Esophagus squamous epithelium (tissue), 4 donors: ENCODE measurements at regions not wholly inside any gene's neighbourhood (a gene's known extent, or its start where the extent isn't known, plus 50 kb on each side); places are given as distances from the start of the nearest gene placed in this dataset.

Experiments used
- POLR2A ChIP-seq, 4 donors: fragments of 450-650 bp; IDR thresholded peaks; one replicate each; pipeline ENCODE4 v1.6.1; 2017; ENCODE audit warnings: antibody characterized with exemption in 4 of 4, mild to moderate bottlenecking in 4 of 4, moderate library complexity in 3 of 4
- TF ChIP-seq, protein P1 (sequence below), 6 experiments: fragments of 450-650 bp in 4 of 6; fragments of 200-600 bp in 2 of 6; sonication (generic) in 2 of 6; IDR thresholded peaks; one replicate each; pipeline ENCODE4 v1.5.1; 2016 to 2019; ENCODE audit warnings: antibody characterized with exemption in 6 of 6, mild to moderate bottlenecking in 4 of 6, moderate library complexity in 4 of 6

DNA sequence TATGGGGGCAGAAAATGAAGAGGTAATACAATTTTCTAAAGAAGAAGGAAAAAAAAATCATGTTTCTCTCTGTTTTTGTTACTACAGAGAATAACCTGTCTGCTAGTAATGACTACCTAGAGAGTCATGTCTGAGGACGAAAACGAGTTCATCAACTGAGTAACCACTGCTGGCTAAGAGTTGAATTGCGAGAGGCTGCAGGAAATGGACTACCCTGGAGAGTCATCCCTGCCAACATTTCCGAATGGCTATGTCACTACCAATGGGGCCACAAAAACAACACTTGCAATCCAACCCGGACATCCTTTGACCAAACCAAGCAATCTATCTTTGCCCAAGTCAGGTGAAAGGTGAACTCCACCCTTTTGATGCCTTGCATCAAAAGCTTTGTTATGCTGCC lies 120.6 kb downstream of the FCRL5 start:
- TF ChIP-seq POLR2A (IDR thresholded peaks at IDR 0.05), result no peak
- TF ChIP-seq, protein P1, sequence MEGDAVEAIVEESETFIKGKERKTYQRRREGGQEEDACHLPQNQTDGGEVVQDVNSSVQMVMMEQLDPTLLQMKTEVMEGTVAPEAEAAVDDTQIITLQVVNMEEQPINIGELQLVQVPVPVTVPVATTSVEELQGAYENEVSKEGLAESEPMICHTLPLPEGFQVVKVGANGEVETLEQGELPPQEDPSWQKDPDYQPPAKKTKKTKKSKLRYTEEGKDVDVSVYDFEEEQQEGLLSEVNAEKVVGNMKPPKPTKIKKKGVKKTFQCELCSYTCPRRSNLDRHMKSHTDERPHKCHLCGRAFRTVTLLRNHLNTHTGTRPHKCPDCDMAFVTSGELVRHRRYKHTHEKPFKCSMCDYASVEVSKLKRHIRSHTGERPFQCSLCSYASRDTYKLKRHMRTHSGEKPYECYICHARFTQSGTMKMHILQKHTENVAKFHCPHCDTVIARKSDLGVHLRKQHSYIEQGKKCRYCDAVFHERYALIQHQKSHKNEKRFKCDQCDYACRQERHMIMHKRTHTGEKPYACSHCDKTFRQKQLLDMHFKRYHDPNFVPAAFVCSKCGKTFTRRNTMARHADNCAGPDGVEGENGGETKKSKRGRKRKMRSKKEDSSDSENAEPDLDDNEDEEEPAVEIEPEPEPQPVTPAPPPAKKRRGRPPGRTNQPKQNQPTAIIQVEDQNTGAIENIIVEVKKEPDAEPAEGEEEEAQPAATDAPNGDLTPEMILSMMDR (IDR thresholded peaks at IDR 0.05), result no peak
